OCI-LY1 (cell line): ENCODE measurements at regions not wholly inside any gene's neighbourhood (a gene's known extent, or its start where the extent isn't known, plus 50 kb on each side); places are given as distances from the start of the nearest gene placed in this dataset.

Experiments
- EZH2 ChIP-seq: fragments of 200-600 bp; sonication (generic), shearing (Covaris generic); IDR thresholded peaks from 2 replicates; pipeline ENCODE4 v1.8.0; 2017; ENCODE audit warnings: borderline replicate concordance, mixed run types, mild to moderate bottlenecking, antibody characterized with exemption, low read length, moderate library complexity, mixed read lengths
- TF ChIP-seq, protein P1 (sequence below): fragments of 200-600 bp; sonication (generic), shearing (Covaris generic); IDR thresholded peaks from 2 replicates; pipeline ENCODE4 v1.5.1; 2017; ENCODE audit warnings: mild to moderate bottlenecking, antibody characterized with exemption, low read length, moderate library complexity, mixed read lengths

DNA sequence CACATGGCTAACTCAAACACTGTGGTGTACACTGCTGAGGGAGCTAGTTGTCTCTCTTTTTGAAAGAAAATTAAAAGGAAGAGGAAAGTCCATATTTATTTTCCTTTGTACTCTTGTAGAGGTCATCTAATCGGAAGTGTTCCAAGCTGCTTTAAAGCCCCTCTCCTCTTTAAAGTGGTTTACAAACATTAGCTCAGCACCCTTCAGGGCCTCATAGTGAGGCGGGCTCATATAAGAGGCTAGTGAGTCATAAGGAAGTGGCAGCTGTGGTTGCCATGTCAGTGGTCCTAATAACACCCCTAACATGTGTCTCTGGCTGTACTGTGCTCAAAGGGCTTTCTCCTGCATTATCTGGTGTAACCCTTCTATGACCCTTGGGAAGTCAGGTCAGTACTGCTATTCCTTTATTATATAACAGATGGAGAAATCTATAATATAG is 104.4 kb upstream of the SERBP1 start:
- TF ChIP-seq, protein P1, sequence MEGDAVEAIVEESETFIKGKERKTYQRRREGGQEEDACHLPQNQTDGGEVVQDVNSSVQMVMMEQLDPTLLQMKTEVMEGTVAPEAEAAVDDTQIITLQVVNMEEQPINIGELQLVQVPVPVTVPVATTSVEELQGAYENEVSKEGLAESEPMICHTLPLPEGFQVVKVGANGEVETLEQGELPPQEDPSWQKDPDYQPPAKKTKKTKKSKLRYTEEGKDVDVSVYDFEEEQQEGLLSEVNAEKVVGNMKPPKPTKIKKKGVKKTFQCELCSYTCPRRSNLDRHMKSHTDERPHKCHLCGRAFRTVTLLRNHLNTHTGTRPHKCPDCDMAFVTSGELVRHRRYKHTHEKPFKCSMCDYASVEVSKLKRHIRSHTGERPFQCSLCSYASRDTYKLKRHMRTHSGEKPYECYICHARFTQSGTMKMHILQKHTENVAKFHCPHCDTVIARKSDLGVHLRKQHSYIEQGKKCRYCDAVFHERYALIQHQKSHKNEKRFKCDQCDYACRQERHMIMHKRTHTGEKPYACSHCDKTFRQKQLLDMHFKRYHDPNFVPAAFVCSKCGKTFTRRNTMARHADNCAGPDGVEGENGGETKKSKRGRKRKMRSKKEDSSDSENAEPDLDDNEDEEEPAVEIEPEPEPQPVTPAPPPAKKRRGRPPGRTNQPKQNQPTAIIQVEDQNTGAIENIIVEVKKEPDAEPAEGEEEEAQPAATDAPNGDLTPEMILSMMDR, result no peak
- no peak for TF ChIP-seq EZH2
